PC-3 (cell line): ENCODE measurements at regions not wholly inside any gene's neighbourhood (a gene's known extent, or its start where the extent isn't known, plus 50 kb on each side); places are given as distances from the start of the nearest gene placed in this dataset.

Experiments used
- CTCF ChIP-seq: fragments of 300-600 bp; sonication (generic); conservative IDR thresholded peaks from 2 replicates; pipeline ENCODE4 v1.5.1; 2017; ENCODE audit warnings: antibody characterized with exemption, low read depth, mild to moderate bottlenecking, low read length
- EZH2 ChIP-seq: fragments of 300-600 bp; sonication (generic); IDR thresholded peaks from one replicate; pipeline ENCODE4 v1.6.1; 2017; ENCODE audit warnings: antibody characterized with exemption, mild to moderate bottlenecking, low read length; ENCODE audit not compliant: unreplicated experiment

- no peak for TF ChIP-seq EZH2
- TF ChIP-seq CTCF = no peak
Observed at GRCh38 chr13:112184851-112185371, 118.0 kb downstream of the SOX1 start.
